ENCODE measurements at regions not wholly inside any gene's neighbourhood (a gene's known extent, or its start where the extent isn't known, plus 50 kb on each side); places are given as distances from the start of the nearest gene placed in this dataset.

DNA sequence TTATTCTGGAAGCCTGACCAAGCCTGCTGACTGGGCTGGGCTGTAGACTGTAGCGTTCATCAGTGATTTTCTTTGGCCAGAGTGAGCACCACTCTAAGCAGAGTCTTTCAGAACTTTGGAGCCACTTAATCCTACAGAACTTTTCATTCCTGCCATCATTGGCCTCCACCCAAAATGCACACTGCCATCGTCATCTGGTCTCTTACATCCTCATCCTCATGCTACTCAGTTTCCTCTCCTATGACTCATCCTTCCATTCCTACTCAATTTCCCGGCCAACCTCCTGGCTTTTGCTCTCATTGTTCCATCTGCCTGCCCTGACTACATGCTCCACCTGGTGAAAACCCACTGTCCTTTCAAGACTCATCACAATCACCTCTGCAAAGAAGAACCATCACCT lies 233.8 kb upstream of the USP25 start:
- TF ChIP-seq, protein P1, sequence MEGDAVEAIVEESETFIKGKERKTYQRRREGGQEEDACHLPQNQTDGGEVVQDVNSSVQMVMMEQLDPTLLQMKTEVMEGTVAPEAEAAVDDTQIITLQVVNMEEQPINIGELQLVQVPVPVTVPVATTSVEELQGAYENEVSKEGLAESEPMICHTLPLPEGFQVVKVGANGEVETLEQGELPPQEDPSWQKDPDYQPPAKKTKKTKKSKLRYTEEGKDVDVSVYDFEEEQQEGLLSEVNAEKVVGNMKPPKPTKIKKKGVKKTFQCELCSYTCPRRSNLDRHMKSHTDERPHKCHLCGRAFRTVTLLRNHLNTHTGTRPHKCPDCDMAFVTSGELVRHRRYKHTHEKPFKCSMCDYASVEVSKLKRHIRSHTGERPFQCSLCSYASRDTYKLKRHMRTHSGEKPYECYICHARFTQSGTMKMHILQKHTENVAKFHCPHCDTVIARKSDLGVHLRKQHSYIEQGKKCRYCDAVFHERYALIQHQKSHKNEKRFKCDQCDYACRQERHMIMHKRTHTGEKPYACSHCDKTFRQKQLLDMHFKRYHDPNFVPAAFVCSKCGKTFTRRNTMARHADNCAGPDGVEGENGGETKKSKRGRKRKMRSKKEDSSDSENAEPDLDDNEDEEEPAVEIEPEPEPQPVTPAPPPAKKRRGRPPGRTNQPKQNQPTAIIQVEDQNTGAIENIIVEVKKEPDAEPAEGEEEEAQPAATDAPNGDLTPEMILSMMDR (IDR thresholded peaks at IDR 0.05) = no peak
- TF ChIP-seq POLR2A (IDR thresholded peaks at IDR 0.05) = no peak

Measured in breast epithelium (tissue), 3 donors.